HG02759 (cell line): ENCODE measurements at regions not wholly inside any gene's neighbourhood (a gene's known extent, or its start where the extent isn't known, plus 50 kb on each side); places are given as distances from the start of the nearest gene placed in this dataset.
"Not testable (repeated sequence)": the region's sequence is repeated elsewhere in the genome, so short reads cannot be mapped to it uniquely, and the experiment has no call there.

Experiments used
- ATAC-seq: cut with Tn5 transposase; IDR thresholded peaks from one replicate; pipeline ENCODE4 v1.9.1; 2021; ENCODE audit warnings: mild to moderate bottlenecking, moderate library complexity; ENCODE audit not compliant: unreplicated experiment

DNA sequence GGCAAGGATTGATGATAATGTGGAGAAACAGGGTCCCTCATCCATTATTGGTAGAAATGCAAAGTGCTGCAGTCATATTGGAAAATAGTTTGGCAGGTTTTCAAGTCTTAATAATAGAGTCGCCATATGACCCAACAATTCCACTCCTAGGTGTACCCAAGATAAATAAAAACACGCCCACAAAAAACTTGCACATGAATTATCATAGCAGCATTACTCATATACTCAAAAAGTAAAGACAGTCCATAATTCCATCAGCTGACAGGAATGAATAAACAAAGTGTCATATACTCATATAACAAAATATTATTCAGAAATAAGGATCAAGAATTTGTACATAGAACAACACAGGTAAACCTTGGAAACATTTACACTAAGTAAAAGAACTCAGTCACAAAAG lies 242.9 kb upstream of the FTMT start:
- no peak for ATAC-seq

DNA sequence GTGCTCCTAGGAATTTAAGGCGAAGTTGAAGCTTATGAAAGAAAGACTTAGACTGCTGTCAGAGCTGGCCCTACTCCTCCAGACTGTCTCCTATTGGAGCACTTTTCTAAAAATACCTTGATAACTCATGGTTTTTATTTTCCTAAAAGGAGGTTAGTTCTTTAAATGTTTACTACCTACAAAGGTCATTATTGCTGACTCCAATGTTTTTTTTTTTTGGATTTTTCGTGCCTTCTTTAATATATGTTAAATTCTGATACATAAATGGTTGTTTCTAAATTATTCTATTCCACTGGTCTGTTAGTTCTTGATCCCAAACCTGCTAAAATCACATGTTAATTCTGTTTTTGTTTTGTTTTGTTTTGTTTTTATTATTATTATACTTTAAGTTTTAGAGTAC lies 227.6 kb upstream of the FTMT start:
- no peak for ATAC-seq

DNA sequence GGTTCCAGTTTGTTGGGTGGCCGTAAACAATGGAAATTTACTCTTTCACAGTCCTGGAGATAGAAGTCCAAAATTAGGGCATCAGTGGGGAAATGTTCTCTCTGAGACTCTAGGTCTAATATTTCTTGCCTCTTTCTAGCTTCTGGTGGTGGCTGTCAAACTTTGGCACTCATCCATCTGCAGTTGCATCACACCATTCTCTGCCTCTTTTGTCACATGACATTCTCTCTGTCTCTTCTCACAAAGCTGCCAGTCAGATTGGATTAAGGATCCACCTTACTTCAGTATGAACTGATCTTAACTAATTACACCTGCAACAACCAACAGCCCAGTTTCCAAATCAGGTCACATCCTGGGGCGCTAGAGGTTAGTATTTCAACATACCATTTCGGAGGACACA lies 222.9 kb upstream of the FTMT start:
- no peak for ATAC-seq

DNA sequence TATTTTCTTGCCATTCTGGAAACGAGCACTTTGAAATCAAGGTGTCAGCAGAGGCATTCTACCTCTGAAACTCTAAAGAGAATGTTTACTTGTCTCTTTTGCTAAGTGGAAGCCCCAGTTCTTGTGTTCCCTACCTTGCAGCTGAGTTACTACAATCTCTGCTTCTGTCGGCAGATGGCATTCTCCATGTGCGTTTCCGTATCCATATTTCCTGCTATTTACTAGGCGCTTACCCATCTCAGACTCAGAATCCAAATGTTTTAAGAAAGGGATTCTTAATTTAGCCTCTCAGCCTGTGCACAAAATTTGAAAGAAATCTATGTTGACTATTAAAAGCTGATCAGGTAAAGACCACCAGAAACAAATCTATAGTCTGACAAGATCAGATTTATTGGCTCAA lies 221.3 kb upstream of the FTMT start:
- ATAC-seq: no peak

DNA sequence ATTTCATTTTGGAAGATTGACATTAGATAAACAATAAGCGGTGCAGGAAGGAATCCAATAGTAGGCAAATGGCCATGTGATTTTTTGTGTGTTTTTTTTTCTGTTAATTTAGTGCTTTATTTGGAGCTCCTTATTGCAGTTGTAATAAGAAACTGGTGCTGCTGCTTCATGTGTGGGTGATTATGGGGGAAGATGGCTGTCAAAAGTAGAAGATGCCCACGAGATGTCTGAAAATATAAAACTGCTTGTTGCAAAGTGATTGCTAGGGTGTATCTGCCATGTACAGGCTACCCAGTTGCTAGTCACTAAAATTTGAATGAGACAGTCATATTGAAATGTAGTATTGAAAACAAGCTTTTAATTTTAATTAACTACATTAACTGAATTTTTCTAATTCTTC lies 216.7 kb upstream of the FTMT start:
- no peak for ATAC-seq

DNA sequence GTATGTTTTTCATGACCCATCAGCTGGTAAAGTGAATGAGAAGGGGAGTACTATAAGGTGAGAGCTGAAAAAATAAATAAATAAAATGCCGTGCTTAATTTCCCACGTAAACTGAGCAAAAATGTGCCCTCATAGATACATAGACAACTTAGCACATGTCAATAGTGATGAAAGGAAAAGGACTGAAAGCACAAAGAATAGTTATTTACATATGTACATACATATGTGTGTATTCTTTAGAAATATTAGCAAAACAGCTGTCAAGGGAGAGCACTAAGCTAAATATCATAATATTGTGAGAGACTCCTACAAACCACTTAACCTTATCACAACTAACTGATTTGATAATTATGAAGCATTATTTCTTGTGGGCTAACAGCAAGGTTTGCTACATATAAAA lies 213.6 kb upstream of the FTMT start:
- ATAC-seq: no peak

DNA sequence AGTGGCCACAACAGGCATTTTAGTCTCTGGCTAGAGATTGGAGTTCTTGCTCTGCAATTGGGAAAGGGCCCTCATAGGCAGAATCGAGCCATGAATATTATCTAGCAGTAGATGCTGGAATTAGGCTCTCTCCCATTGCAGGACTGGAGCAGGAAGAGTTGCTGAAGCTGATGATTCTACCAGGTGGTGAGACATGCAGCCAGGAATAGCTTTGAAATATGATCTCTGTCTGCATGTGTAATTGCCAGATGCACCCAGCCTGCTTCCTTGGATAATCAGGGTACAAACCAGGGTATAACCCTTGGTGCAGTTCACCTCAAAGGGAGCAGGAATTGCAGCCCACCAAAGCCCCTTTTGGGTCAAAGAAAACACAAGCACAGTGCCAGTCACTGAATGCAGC lies 211.4 kb upstream of the FTMT start:
- no peak for ATAC-seq

DNA sequence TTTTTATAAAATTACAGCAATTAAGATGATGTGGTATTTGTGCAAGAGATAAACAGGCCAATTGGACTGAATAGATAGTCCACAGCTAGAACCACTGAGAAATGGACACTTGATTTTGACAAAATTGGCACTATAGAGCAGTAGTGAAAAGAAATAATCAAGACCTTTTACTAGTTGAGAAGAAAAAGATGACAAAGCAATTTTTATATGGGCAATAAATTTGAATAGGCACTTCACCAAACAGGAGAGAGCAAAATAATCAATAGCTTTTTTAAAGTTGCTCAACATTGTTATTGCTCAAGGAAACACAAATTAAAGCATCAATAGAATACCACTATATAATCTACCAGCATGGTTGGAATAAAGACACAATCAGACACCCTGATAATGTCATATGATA lies 193.5 kb upstream of the FTMT start:
- ATAC-seq: no peak

DNA sequence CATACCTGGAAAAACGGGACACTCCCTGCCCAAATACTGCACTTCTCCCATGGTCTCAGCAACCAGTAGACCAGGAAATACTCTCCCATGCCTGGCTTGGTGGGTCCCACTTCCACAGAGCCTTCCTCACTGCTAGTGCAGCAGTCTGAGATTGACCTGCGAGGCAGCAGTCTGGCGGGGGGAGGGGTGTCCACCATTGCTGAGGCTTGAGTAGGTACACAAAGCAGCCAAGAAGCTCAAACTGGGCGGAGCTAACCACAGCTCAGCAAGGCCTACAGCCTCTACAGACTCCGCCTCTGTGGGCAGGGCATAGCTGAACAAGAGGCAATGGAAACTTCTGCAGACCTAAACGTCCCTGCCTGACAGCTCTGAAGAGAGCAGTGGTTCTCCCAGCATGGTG lies 191.5 kb upstream of the FTMT start:
- no peak for ATAC-seq

DNA sequence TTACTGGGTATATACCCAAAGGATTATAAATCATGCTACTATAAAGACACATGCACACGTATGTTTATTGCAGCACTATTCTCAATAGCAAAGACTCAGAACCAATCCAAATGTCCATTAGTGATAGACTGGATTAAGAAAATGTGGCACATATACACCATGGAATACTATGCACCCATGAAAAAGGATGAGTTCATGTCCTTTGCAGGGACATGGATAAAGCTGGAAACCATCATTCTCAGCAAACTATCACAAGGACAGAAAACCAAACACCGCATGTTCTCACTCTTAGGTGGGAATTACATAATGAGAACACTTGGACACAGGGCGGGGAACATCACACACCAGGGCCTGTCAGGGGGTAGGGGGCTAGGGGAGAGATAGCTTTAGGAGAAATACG lies 186.1 kb upstream of the FTMT start:
- ATAC-seq: not testable (repeated sequence)

DNA sequence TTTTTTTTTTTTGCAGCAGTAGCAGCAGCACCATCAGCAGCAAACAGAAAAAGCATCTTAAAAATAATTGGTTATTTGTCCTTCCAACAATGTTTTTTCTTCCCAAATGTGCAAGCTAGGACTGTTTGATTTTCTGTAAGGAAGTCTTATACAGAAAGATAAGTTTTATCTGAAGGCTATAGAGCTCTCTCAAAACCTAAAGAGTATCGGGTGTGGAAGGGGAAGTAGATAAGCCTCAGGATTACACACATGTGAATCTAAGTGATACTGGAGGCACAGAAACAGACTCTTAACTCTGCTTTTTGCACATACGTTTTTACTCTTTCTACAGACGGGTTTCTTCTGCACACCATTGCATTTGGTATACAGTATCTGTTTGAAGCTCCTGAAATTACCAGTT lies 184.4 kb upstream of the FTMT start:
- ATAC-seq: no peak

DNA sequence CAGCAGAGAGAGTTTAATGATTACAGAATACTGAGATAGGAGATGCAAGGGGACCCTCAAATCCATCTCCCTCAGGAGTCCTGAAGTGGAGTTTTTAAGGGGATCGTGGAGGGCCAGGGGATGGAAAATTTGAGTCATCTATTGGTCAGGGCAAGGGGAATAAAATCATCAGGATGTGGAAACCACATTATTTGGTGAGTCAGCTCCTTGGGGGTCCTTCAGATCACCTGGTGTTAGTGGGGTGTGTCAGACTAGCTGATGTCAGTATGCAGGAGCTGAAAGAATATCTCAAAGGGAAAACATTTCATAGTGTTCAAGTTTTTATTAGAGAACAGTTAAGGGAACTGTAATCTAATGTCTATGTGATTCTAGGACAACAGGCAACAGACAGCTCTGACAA lies 183.0 kb upstream of the FTMT start:
- no peak for ATAC-seq

DNA sequence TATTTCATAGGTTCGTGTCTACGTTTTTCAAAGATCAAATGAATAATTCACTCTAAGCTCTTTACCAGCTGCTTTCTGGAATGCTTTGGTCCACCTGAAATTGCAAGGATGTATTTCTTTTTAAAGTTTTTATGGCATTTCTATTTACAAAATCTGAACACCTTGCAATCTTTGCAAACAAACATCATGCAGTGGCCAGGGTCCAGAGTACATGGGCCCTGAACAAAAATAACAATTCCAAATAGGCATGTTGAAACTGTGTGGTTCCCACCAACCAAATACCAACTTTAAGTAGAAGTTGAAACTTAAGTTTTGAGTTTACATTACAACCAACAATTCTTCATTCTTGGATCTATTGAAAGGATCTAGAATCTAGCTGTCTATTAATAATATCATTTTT lies 180.1 kb upstream of the FTMT start:
- no peak for ATAC-seq

DNA sequence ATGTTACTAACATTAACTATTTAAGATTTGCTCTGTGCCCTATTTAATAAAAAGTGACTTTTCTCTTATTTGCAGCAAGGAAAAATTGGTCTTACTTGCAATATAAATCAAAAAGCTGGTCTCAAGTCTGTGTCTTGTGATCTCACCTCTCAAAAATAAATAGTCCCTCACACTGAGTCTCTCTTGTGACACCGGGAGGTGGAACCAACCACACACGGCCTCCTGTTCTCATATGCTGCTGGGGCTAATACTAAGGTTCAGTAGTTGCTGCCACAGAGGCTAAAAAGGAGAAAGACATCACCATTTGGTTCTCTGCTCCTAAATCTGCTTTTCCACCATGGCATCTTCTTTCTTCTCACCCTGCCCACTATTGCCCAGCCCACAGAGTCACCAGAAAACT lies 175.8 kb upstream of the FTMT start:
- ATAC-seq: no peak

DNA sequence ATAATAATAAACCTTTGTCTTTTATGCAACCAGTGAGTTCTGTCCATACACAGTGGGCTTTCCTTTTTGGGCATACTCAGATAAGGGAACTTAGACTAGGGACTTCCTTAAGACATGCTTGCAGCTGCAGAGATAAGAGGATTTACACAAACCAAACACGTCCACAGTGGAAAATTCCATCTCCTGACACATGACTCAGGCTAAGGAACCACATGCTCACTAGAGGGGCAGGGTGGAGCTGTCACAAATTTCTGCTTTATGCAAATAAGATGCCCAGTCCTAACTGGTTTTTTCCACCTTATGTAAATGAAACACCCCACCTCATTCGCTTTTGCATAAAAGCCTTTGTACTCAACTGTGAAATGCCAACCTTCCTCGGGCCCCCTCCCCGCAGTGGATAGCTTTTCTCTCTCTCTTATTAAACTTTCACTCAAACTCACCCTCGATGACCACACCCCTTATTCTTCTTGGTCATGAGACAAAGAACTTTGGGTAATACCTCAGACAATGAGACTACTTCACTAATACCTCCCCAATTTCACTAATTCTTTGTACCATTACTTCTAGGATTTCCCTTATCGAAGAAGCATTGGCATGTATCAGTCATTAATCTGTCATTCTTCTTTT lies 170.3 kb upstream of the FTMT start:
- no peak for ATAC-seq

DNA sequence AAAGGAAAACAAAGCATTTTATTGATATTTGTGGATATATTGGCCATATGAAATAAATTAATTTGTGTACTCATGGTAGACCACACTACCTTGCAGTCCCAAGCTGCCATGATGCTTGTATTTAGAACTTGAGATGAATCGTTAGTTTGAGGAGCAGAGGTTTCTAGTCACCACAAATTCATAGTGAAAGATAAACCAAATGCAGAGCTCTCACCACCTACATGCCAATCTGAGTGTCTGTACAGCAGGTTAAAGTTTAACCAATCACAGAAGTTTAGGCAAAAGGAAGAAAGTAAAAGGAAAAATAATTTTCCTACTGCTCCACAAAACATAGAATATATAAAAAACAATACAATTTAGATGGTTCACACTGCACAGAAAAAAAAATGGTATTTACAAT lies 163.6 kb upstream of the FTMT start:
- ATAC-seq: no peak

DNA sequence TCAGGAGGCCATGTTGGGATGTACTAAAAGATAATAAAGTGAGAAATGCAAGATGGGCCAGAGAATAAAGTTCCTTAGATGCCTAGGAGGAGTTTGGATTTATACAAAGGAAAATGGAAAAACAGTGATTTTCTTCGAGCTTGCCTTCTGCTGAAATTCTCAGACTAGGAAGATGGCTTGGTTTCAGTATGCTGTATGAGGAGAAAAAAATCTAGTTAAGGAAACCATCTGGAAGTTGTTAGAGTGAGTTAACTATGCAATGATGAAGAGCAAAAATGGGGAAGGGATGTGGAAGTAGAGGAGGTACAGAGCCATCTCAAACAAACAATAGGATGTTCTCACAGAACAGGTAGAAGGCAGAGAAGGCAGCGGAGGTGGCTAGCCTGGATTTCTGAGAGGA lies 162.9 kb upstream of the FTMT start:
- no peak for ATAC-seq

DNA sequence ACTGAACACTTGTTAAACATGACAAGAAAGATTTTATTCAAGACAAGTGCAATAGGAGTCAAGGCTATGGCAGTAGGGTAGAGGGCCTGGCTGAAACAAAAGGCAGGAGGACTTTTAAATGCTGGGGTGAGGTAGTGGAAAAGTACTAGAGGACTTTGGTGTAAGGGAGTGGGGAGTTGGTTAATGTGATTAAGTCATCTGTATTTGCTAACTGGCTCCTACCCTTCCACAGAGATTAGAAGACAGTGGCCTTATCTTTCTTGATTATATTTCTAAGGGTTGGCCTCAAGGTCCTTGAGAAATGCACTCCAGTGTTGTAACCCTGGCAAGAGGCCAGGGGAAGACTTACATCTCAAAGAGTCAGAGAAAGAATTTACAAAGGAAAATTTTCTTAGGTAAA lies 160.2 kb upstream of the FTMT start:
- ATAC-seq: no peak

DNA sequence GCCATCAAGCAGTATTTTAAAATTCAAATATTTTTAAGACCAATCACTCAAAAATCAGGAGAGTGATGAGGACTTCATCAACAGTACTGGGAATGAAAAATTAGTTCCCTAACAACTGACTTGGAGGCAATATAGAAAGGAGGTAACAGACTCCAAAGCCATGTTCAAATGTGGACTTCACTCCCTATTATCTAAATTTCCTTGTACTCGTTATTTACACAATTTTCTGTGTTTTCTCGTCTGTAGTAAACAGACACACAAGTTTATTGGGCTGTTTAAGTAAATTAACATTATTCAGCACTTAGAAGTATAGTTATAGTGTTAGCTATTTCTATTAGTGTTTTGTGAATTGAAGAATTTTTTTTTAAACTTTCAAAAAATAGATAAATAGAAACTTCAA lies 159.5 kb upstream of the FTMT start:
- ATAC-seq: no peak

DNA sequence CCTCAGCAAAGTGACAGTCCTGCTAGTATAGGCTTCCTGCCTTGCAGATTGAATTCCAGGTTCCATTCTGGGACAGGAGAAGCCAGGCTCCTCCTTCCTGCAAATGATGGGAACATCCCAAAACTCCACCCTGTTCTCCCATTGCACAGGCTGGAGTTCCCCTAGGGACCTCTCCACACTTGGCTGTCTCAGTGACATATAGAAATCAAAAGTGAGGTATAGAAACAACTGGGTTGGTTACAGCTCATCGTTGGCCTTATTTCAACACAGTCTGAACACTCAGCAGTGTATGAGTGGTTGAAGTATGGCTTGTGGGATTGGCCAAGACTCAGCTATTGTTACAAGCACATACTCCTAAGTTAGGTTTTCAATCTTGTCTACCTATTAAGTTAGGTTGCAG lies 157.8 kb upstream of the FTMT start:
- ATAC-seq: no peak

DNA sequence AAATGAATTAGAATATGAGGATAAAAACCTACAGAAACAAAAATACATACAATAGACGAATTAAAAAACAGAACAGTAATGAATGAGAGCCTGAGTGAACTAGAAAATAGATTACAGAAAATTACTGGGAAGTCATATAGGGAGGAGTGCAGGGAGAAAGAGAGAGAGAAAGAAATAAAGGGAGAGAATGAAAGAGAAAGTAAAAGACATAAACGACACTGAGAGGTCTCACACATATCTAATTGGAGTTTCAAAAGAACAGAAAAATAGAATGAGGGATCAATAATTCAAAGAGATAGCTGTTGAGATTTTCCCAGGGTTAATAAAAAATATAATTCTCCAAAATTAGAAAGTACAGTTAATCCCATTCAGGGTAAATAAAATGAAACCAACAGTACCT lies 156.4 kb upstream of the FTMT start:
- ATAC-seq: no peak

DNA sequence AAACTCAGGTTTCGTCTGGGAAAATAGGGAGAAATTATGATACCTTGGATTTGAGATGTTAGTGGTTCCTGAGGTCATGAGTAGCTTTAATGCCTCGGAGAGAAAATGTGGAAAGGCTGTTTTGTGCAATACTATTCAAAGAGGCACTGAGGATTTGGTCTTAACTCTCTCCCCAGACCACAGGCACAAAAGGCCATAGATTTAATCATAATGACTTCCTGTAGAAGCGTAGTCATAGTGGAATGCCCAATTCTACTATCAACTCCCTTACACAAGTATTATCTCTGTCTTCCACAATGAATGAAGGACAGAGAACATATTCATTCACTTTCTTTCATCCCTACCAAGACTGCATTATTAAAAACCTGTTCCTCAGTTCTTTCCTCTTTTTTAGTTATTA lies 153.0 kb upstream of the FTMT start:
- no peak for ATAC-seq

DNA sequence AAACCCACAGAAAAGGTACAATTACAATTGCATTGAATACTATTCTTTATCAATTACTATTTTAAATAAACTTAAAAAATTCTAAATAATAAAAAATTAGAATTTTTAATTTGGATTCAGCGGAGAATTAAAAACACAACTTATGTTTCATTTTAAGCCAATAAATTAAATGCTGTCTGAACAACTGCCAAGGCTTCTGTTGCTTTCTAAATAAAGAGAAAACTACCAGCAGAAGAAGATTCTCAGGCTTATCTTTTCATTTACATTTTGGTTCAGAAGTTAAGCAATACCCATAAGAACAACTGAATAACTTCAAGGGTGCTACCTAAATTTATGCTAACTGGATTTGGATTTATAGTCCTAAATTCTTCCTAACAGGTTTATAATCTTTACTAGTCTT lies 150.0 kb upstream of the FTMT start:
- ATAC-seq: no peak

DNA sequence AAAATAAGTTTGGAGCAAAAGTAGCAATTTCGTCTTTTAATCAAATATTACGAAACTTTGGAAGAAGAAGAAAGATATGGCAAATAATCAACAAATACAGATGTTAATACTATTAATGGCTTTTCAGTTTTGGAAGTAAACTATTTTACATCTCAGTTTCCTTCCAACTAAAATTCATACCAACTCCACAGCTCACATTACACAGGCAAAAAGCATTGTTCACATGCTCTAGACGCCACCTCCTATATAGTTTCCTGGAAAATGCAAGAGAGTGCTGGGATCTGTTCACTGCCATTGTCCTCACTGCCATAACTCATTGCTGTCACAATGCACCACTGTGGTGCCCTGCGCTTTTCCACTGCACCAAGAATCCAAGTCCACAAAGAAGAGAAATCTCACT lies 149.0 kb upstream of the FTMT start:
- no peak for ATAC-seq
